22Rv1 (cell line): ENCODE measurements at regions not wholly inside any gene's neighbourhood (a gene's known extent, or its start where the extent isn't known, plus 50 kb on each side); places are given as distances from the start of the nearest gene placed in this dataset.

ENCODE experiments used
- ZFX ChIP-seq: fragments of 450-650 bp; IDR thresholded peaks from 2 replicates; pipeline ENCODE4 v1.6.1; 2017; ENCODE audit warnings: antibody characterized with exemption, borderline replicate concordance
- TF ChIP-seq, protein P1 (sequence below): fragments of 450-650 bp; IDR thresholded peaks from 2 replicates; pipeline ENCODE4 v1.5.1; 2017; ENCODE audit warnings: mild to moderate bottlenecking

DNA sequence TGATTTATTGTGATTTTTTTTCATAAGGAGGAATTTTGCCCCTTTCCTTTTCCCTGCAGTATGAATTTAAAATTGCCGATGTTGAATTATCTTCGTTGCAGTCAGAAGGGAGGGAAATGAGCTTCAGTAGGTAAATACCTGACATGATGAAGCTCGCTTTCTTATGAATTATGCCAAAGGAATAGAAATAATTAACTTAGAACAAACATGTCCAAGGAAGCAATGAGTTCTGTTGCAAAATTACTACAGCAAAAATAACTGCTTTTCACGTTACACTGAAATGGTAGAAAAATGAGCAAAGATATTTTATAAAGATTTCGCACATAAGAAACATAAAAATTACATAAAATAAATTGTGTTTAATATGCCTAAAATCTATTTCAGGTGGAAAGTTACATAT lies 91.1 kb upstream of the ZNF804A start:
- TF ChIP-seq, protein P1, sequence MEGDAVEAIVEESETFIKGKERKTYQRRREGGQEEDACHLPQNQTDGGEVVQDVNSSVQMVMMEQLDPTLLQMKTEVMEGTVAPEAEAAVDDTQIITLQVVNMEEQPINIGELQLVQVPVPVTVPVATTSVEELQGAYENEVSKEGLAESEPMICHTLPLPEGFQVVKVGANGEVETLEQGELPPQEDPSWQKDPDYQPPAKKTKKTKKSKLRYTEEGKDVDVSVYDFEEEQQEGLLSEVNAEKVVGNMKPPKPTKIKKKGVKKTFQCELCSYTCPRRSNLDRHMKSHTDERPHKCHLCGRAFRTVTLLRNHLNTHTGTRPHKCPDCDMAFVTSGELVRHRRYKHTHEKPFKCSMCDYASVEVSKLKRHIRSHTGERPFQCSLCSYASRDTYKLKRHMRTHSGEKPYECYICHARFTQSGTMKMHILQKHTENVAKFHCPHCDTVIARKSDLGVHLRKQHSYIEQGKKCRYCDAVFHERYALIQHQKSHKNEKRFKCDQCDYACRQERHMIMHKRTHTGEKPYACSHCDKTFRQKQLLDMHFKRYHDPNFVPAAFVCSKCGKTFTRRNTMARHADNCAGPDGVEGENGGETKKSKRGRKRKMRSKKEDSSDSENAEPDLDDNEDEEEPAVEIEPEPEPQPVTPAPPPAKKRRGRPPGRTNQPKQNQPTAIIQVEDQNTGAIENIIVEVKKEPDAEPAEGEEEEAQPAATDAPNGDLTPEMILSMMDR, result no peak
- no peak for TF ChIP-seq ZFX
